Stimulated activated CD8-positive, alpha-beta memory T cell treated with anti-CD3 and anti-CD28 coated beads, Interleukin-4, amount 100 ng/mL, for 48 hours (primary cell): ENCODE measurements at regions not wholly inside any gene's neighbourhood (a gene's known extent, or its start where the extent isn't known, plus 50 kb on each side); places are given as distances from the start of the nearest gene placed in this dataset.

Experiments used
- DNase-seq: peaks from one replicate; pipeline ENCODE4 v3.0.0-alpha.2; 2020

DNA sequence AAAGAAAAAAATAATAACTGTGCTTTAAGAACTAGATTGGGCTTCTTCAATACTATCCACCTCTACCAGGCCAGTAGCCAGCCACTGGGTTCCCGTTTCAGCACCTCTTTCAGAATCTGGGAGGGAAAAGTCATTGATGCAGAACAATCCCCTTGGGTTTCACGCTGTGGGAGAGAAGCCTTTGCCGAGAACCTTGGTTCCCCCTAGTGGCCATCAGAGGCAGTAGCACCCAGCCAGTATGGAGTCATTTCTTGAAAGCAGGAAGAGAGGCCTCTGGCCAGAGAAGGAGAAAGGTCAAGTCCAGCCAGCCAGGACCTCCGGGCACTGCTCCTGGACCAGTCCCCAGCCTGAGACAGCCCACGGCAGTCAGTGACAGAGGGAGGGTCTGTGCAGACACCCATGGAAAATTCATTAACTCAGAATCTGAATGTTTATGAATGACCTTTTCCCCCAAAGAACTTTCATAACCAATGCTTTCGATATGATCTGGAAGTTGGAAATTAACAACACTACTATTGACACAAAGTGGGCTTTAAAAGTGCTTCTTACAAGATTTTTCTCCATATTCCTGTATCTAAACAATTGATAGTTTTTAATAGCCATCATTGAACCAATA, 51.2 kb upstream of the CDH5 start:
- DNase-seq: peak; percentile 65

DNA sequence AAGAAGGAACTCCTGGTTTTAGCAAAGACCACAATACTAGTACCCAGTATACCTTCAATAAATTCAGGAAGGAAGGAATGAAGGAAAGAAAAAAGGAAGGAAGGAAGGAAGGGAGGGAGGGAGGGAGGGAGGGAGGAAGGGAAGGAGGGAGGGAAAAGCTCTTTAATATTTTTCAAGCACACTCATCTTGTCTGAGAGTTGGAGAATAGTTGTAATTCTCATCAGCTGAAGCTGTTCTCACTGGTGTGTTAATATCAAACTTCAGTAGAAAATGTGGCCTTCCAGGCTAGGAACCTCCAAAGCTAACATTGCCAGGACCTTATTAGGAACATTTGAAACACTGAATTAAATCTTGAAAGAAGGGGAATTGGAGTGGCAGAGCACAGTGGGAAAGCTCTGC, 55.2 kb upstream of the CDH5 start:
- no peak for DNase-seq

DNA sequence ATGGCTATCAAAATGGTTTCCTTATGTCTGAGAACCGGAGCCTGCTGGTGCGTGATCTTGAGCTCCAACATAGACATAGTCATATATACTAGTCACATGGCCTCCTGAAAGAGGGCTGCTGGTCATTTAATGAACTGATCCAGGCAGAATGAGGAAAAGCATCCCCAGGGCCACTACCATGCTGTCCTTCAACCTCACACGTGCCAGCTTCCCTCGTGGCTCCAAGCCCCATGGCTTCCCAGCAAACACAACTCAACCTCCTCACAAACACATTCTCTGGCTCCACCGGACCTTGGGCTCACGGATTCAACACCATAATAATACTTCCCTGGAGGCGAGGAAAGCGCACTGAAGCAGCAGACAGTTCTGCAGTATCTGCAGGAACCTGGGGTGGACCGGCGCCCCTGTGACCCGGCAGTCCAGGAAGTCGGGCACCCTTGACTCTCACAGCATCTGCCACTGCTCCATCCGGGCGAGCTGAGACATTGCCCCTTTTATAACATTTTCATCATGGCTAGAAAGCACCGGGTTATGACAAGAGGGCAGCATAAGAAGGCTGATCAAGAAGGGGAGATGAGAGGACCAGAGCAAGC, 57.2 kb upstream of the CDH5 start:
- no peak for DNase-seq

DNA sequence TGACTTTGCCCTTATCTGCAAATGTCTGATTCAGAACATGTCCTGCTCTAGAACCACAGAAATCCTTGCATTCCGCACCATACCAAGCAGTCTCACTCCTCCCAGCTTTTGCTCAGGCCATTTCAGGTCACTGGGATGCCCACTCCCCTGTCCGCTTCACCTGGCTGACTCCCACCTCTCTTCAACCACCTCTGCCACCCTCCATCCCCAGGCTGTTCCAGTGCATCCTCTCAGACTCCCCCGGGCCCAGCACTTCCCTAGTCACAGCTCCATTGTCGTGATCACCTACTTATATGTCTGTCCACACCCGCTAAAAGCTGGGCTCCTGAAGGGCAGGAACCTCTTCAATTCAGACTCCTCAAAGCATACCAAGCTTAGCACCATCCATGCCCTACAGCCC, 58.4 kb upstream of the CDH5 start:
- DNase-seq: no peak

DNA sequence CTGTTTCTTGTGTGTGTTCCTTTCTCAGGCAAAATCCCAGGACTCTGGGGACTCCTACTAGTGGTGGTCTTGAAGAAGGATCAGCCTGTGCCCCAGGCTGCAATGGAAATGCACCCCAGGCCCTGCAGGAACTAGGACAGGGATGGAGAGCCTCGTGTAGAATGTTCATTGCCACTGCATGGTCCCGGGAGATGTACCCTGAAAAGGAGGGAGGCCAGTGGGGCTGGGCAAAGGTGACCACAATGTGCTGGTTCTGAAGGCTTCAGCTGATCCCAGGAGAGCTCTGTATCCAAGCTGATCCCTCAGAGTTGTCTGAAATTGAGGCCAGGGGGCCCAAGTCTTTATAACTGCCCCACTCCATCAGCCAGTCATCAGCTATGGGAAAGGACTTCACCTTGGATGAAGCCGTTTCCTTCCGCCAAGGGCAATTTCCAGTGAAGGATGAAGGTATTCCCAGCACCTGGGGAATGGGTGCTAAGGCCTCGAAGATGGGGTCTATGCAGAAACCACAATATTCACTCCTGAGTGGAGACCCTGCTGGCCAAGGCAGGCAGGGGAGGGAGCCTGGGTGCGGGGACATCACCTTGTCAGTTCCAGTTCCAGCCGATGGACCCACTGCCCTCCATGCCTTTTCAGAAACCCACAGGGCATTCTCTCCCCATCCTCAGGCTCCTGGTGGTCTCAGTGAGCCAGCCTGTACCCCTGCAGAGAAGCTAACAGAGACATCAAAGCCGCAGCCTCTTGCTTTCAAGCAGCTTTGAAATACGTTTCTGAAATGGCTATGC, 59.9 kb upstream of the CDH5 start:
- DNase-seq: no peak

DNA sequence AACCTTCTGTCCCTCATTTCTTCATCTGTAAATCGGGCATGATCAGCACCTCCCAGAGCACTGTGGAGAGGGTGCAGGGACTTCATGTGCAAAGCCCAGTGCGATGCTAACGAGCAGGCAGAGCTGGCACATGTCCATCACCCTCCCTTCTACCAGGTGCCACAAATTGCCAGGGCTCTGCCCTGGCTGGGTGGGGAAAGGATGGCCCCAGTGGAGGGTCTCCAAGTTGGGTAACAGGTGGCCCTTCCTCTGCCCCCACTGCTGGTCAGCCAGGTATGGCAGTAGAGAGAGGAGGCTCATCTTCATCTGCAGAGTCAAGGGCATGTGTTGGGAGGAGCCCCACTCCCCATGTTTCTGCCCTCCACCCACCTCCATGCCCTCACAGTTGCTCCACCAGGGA, 61.5 kb upstream of the CDH5 start:
- no peak for DNase-seq

DNA sequence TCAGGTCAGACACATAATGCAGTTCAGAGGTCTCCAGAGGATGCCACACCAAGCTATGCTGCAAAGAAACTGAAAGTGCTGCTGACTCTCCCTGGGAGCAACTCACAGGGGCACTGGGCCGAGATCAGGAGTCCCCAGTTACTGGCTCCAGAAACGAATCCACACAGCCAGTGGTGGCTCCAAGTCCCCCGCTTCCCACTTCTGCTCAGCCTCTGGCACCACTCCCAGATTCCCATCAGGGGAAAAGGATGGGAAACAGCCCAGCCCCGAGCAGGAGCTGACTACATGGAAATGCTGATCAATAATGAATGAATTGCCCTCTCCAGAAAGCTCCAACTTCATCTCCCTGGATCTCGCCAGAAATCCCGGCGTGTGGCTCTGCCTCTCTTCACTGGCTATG, 62.3 kb upstream of the CDH5 start:
- DNase-seq: no peak

DNA sequence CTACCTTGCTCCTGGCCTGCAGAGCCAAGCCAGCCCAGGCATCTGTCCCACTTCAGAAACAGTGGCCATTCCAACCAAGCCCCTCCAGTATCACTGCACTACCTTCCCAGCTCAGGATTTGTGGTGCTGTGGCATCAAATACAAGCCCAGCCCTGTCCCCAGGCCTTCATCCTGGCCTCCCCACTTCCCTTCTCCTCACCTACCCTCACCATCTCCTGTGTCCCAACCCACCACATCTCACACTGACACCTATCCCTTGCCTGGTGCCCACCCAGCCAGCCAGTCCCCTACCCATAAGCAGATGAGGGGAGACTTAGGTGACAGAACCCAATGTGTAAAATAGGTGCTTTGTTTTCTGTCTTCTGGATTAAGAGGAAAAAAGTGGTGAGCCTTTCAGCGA, 66.0 kb upstream of the CDH5 start:
- DNase-seq: no peak

DNA sequence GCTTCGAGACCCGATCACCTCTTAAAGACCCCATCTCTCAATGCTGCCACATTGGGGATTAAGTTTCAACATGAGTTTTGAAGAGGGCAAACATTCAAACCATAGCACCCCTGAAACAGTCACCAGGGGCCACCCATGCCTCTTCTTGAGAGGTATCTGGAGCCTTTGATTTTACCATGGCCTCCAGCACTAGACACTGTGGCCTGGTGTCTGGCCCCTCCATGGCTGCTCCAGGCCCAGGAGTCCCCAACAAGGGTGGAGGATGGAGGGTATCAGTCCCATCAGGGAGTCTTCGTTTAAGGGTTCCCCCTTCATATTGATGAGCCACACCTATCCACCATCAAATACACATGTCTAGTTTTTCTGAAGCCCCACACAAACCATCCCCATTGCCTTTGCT, 66.5 kb upstream of the CDH5 start:
- no peak for DNase-seq

DNA sequence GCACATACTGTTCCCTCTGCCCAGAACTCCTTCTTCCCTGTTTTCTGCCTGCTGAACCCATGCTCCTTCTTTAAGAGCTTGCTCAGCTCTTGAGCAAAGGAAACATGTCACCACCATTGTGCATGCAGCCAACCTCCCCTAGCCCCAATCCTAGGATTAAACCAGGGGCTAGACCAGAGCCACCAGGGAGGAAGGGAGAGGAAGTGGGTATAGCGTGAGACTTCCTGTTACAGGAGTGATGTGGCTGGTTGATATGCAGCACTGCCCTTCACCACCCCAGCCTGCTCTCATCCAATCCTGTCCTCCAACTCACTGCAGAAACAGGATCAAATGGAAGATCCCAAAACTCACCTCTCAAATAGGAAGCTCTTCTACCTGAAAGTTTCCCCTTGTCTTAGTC, 67.1 kb upstream of the CDH5 start:
- no peak for DNase-seq

DNA sequence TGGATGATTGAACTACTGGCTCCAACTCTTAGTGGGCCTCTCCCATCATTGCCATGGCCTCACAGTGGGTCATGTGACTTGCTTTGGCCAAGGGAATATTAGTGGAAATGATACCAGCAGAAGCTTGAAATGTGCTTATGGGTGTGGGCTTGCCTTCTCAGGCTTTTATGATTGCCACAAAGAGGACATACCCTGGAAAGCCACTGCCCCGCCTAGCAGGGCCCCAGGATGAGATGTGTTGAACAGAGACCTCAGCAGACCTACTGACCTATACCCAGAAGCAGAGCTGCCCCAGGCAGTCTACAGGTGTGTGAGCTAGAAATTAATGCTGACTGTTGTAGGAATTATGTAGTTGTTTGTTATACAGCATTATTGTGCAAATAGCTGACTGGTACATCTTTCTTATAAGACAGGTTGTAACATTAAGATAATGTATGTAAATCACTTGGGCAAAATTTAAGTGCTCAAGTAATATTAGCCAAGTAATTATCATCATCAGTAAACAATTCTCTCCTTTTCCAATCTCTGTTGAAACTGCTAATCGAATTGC, 67.8 kb upstream of the CDH5 start:
- DNase-seq: no peak

DNA sequence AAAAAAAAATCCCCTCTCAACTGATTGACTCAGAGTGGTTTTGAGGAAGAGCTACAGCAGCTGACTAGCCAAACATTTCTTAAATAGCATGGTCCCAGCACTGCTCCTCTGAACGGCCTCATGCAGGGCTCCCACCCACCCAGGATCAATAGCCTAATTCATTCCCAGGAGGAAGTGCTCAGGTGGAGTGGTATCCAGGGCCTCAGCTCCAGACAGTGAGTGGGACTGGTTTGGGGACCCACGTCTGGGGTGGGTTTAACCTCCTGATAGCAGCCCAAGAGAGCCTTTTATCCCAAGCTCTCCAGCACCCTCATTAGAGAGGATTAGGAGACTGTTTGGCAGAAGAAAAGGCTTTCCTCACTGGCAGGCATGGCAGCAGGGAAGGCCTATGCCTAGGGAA, 68.5 kb upstream of the CDH5 start:
- no peak for DNase-seq

DNA sequence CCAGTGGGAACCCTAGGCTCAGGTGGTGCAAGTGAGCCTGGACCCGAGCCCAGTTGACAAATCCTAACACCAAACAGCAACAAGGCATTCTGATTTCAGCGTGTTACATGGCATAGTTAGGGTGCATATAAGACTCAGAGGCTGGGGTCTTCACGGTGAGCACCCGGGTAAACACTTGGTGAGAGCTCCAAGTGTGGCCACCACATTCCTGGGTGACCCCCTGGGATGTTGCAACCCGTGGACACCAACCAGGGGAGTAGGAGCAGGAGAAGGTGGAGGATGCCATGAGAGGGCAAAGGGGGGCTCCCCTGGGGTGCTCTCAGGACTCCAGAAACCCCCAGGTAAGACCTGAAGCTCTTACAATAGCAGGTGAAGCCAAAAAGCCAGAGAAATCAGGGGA, 69.9 kb upstream of the CDH5 start:
- no peak for DNase-seq

DNA sequence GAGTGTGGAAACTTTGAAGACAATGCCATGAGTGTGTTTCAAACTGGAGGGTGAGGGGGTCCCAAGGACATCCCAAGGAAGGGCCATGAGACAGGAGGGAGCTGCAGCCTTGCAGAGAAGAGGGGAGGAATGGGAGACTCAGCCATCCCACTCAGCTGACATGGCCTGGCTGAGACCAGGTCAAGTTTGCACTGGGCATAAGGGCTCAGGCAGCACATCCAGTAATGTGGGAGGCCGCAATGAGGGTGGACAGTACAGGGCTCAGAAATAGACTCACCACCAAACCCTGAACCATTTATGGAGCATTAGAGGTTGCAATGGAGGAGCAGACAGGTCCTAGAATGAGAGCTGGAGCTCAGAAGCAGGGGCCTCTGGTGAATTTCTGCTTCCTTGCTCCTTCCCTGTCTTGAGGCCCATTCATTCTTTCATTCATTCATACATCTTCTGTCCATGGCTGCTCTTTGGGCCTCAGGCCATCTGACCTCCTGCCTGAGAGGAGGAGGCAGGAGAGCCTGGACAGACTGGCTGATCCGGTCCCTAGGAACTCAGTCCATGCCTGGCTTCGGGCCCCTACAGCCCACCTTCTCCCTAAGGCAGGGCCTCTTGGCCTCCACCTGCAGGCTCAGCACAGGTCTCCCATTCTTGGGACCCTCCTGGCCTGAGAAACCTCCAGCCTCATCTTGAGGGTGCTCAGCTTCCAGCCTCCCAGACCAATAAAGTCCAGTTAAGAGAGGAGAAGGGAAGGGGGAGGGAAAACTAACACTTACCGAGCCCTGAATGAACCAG, 70.5 kb upstream of the CDH5 start:
- no peak for DNase-seq

DNA sequence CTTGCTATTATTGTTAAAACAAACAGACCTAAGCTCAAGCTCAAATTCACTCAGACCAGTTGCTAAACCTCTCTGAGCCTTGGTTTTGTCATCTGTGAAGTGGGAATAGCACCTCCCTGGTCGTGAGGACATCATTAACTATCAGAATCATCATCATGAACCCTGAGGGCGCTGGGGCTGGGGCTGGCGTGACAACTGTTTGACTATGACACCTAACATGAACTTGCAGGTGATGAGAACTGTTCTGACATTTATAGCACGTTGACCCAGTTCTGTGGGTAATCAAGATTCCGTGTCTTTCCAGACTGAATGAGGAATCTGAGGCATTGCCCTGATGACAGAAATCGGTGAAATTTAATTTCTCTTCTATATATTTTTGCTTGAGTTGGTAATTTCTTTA, 71.3 kb upstream of the CDH5 start:
- no peak for DNase-seq

DNA sequence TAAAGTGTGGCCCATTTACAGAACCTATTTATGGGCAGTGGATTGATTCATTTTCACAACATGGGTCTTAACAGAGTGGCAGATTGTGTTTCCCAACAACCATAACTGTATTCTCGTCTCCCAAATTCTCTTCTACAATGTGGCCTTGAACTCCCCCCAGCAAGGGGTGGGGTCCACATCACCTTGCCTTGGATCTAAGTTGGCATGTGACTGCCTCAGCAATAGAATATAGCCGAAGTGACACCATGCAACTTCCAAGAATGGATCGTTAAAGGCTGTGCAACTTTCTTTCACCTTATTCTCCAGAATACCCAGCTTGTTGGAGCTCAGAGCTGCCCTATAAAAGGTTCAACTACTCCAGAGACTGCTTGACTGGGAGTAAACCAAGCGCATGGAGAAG, 72.0 kb upstream of the CDH5 start:
- DNase-seq: no peak

DNA sequence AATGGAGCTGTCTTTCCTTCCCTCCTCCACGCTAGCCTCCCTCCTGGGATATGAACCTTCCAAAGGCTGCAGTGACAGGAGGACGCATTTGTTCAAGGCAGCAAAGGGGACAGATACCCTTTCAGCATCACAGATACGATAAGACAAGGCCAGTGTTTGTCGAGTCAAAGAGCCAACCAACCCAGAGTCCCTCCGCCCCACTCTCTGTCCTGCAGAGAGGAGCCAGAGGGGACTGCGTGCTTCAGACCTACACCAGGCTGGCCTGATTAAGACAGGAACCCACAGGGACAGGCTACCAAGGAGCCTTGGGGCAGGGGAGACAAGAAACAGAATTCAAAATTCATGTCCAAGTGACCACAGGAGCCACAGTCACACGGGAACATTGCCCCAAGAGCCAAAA, 72.6 kb upstream of the CDH5 start:
- no peak for DNase-seq

DNA sequence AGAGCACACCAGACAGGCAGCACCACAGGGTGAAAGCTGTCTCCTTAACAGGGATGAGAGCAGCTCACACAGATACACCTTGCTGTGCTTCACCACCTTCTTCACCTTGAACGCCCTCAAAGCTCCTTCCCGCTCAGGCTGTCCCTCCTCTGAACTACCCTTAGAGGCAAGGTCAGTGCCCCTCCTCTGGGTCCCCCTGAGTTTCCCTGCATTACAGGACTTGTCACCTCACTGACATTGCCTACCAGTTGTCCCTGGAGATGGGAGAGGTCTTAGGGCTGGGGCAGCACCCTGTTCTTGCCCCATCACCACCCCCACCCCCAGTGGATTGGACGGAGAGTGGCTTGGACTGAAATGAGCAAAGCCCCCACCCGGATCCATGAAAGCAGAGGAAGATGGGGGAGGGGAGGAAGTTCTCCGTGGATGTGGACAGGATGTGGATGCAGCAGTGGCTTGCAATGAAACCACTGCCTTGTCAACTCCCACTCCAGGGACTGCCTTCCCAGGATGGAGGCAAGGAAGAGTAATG, 73.2 kb upstream of the CDH5 start:
- peak; percentile 18 for DNase-seq

DNA sequence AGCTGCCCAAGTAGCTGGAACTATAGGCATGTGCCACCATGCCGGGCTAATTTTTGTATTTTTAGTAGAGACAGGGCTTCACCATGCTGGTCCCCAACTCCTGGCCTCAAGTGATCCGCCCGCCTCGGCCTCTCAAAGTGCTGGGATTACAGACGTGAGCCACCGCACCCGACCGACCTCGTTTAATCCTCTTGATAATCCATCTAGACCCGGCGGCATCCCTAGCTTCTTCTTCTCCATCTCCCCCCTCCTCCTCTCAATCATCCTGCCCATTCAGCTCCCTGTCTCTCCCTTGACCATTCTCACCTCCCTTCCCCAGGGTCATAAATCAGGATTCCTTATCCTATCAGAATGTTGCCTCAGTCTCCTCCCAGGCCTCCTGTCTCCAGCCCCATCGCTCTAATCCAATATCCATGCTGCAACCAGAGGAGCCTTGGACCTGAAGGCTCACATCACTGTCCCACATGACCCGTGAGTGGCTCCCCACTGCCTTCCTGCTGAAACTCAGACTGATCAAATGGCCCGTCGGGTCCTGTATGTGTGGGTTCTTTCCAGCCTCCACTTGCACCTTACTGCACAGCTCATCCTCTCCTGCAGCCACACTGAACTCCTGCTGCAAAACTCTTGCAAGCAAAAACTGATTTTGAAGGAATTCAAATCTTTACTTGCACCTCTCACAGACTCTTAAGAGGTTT, 74.1 kb upstream of the CDH5 start:
- DNase-seq: no peak

DNA sequence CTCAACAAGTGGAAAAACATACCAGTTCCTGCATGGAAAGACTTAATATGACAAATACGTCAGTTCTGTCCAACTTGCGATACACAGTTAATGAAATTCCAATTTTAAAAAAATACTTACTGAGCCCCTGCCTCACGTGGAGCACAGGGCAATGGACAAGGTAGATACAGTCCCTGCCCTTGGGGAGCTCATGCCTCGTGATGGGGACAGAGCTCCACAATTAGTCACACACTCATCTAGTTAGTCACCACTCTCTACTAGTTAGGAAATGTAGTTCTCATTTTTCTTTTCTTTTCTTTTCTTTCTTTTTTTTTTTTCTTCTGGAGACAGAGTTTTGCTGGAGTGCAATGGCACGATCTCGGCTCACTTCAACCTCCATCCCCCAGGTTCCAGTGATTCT, 74.7 kb upstream of the CDH5 start:
- DNase-seq: no peak

DNA sequence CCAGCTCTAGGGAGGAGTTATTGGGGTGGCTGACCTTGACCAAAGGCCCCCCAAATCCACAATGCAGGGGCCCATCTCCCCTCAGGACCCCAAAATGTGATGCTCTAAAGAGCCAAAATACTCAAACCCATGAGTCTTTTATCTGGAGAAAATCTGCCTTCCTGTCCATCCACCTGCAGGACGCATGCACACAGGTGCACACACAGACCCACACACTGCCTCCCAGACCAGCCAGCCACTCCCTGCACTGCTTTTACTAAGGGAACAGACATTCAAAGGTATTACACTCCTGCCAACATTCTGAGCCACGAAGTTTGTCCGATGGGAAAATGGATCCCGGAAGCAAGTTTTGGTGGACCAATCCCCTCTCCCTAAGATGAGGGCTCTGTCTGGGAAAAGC, 76.1 kb upstream of the CDH5 start:
- DNase-seq: no peak

DNA sequence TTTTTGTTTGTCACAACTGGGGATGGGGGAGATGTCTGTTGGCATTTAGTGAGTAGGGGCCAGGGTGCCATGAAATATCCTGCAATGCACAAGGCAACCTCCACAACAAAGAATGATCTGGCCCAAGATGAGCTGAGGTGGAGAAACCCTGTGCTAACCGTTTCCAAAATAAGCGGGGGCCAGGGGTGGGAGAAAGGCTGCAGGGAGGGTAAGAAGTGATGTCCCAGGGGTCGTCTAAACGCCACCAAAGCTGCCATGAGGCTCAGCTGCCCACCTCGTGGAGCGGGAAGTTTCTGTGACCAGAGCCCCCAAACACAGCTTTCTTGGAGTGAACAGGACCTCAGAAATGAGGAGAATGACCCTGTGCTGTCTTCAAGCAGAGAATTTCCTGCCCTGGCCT, 76.5 kb upstream of the CDH5 start:
- DNase-seq: no peak
